Cerebellar cortex (tissue), 1 donor: ENCODE measurements at regions not wholly inside any gene's neighbourhood (a gene's known extent, or its start where the extent isn't known, plus 50 kb on each side); places are given as distances from the start of the nearest gene placed in this dataset.

Experiments
- DNase-seq: peaks from one replicate; pipeline ENCODE4 v3.0.0-alpha.2; 2015; ENCODE audit warnings: low spot score

DNA sequence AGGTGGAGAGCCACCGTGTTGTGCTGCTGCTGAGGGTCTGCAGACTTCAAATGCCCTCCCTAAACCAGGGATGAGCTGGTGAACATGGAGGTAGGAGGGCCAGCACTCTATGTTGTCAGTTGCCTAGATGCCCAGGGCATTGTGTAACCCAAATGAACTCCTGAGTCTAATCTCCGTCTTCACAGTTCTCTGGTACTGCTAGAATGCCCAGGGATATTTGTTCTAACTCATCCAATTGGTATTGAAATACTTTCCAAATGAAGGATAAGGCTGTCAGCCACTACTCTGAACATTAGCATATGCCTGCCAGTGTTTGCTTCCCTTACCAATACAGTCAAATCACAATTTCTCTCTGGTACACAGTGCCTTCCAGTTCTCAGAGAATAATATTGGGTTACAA lies 492.6 kb downstream of the SLC4A3 start:
- no peak for DNase-seq

DNA sequence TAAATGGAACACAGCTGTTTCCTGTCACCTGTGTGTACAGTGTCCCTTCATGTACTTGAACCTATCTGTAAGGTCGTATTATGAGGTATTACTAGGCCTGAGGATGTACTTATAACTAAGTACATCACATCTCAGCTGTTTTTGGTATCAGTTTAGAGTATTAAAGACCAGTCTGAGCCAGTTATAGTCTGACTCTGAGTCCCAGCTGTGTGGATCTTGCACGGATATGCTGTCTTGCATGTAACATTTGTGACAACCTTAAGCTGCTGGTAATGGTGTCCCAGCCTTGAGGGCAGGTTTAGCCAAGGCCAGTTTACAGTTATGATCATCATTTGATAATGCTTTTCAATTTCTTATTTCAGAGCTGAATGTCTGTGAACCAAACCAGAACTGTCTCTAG lies 496.3 kb downstream of the SLC4A3 start:
- no peak for DNase-seq

DNA sequence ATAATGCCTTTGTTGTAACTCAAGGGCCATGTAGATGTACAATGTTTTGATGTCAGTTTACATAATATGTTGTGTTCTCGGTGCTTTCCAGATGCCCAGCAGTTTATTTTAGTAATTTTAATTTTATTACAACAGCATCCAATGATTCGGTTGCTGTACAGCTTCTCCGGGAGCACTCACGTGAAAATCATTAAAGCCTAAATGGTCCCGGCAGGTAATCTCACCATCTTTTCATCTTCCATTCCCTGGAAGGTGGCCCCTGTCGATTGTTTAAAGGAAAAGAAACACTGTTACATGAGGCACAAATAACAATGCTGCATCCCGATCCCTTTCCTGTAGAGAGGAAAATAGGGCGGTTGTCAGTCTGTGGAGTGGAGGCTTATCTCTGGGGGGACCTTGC lies 498.1 kb downstream of the SLC4A3 start:
- no peak for DNase-seq

DNA sequence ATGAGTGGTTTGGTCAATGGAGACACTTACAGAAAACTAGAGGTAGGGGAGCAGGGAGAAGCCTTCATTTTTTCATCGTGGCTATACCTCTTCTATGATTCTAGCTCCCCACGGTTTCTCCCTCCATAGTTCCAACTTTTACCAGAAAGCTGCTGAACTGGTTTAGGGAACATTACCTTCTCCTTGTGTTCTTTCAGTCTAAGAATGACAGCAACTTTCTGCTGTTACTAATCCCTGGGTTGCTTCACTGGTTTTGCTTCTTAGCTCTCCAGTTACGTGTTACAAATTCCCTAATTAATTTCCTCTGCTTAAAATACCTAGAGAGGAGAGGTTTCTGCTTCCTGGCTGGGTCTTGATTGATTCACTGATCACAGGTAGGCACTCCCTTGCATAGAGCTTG lies 499.9 kb downstream of the SLC4A3 start:
- DNase-seq = no peak

DNA sequence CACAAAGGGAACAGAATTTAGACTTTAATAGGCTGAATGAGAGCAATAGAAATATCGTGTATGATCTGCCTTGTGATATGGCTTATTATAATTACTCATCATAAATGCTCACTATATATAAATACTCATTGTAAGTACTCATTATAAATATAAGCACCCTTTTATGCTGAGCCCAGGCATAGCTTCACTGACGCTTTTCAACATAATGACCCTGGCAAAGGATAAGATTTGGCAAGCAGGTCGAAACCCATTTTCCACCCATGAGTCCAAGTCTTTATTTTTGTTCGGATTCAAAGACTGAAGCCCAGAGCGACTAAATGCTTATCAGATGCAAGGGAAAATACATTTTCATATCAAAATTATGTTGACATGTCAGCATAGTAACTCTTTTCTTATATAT lies 500.4 kb downstream of the SLC4A3 start:
- no peak for DNase-seq

DNA sequence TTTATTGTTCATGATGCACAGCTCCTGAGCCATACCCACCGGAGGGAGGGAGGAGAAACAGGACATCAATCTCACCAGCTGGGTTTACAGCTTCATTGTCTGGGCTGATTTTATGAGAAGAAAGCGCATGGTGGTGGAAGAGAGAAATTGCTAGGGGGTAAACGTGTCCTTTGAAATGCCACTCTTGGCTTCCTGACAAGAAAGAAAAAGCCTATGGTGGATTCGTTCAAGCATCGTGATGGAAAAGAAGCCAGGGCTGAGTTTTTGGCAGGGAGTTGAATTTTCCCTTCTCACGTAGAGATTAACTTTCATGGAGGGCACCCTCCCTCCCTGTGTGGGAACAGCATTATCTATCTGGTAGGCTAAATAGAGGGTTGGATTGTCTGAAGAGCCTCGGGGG lies 502.0 kb downstream of the SLC4A3 start:
- no peak for DNase-seq

DNA sequence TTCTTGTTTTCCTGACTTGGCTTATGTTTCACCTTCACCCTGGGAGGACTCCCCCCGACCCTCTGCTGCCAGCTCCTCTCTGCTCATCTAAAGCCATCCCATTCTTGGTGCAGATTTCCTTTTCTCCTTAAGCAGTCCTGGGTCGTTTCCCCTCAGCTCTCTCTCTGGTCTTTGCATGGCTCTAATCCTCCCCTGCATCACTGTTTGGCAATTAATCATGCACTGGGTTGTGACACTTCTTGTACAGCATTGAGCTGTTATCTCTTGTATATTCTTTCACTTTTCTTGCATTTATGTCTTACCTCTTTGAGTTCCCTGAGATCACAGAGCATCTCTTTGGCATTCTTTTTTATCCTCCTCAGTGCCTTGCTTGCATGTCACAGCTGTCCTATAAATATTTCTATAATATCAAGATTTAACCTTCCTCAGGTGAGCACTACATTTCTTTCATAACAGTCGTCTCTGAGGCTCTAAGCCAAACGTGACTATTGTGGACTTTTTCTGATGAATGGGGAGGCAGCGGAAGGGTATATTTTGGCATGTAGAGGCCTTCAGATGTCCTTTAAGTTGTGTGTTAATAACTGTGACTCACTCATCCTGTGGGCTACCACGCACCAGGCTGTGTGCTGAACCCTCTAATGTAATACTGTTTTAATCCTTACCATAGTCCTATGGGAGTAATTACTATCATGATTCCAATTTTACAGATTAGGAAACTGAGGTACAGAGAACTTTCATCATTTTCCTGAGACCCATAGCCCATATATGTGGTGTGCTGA lies 507.5 kb downstream of the SLC4A3 start:
- no peak for DNase-seq

DNA sequence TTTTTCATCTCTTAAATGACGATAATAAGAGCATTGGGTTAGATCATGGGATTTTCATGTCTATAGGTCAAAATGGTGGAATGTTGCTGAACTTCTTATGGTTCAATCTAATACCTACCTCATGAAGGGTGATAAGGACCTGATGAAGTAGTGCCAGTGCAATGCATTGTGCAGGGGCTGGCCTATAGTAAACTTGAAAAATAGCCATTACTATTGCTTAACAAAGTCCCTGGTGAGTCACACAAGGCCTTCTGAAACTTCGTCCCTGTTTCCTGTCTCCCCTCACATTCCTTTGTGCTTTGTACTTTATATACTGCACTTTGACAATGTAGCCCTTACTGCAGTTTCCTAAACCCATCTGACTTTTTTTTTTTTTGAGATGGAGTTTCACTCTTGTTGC lies 515.9 kb downstream of the SLC4A3 start:
- DNase-seq = no peak

DNA sequence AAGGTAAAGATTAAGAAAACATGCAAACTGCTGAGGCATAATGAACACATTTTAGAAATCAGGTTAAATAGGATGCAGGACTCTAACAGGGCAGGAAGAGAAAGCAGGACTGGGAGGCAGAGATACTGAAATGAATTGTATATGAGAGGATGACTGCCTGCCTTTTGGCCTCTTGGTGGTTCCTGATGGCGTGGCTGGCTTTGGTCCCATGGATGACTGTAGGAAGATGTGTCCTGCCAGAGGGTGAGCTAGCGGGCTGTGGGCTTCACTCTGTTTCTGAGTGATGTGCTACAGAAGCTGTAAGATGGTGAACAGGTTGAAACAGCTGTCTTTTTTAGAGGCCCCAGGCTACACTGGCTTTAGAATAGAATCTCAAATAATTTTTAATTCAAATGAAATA lies 517.0 kb downstream of the SLC4A3 start:
- DNase-seq = no peak

DNA sequence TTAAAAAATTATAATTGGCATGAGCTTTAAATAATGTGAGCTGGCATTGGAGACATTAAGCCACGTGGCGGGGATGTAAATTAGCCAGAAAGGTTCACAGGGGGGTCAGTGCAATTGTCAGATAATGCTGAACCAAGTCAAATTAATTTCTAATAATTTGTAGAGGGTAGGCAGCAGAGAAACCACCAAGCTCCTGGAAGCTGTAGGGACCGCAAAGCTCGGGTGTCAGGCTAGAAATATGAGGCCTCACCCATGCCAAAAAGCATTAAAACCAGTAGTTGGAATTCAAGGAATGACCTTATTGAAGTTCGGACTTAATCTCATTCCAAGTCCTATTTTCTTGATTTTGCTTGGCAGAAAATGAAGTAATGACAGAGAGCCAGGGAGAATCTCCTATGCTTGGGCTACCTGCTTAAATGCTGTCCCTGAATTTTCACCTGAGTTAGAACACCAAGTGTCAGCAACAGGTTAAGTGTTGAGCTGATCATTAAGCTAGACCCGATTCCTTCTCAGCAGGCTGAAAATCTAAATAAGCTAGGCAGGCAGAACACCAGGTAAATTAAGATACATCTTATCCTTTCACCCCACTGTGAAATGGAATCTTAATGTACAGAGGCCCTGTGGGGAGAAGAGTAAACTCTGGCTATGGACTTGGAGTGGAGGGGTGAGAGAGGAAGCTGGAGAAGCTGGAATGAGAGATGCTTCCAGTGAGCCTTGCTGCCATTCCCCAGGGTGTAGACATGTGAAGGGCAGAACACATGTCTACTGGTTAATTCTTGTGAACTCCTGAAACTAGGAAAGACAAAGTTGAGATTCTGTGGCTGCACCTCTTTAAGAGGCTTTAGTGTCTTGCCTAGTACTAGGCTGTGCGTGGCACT lies 520.0 kb downstream of the SLC4A3 start:
- no peak for DNase-seq

DNA sequence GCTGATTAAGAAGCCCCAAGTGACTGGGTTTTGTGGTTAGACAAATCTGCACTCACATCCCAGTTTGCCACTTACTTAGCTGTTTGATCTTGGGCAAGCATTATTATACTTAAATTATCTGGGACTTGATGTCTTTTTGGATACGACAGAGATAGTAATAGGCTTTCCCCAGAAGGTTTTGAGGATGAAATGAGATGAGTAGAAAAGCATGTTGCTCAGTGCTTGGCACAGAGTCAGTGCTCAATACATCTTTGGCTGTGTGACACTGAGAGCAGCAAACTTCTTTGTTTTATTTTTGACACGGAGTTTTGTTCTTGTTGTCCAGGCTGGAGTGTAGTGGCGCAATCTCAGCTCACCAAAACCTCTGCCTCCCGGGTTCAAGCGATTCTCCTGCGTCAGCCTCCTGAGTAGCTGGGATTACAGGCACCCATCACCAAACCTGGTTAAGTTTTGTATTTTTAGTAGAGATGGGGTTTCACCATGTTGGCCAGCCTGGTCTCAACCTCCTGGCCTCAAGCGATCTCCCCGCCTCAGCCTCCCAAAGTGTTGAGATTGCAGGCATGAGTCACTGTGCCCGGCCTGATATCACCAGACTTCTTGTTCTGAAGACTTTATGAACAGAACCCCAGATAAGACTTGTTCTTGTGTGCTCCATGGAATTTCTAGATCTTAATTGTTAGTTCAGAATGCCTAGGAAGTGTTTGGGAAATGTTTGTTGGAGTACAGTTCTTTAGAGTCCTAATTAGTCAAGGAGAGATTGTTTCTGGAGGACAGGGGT lies 521.2 kb downstream of the SLC4A3 start:
- no peak for DNase-seq

DNA sequence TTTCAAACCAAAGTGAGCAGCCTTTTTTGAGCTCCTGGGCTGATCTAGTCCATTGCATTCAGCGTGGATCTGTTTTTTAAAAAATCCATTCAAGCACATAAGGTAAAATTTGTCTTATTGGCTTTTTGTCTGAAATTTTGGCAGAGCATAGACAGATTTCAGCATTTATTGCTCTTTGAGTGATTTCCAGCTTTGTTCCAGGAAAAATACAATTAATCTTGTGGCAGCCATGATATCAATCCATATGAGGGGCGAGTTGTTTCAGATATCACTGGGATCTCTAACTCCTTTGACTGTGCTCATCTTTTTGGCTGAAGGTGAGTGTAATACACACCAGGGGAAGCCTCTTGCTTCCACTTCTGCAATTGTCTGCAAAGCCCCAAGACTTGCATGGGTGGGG lies 523.9 kb downstream of the SLC4A3 start:
- DNase-seq = no peak

DNA sequence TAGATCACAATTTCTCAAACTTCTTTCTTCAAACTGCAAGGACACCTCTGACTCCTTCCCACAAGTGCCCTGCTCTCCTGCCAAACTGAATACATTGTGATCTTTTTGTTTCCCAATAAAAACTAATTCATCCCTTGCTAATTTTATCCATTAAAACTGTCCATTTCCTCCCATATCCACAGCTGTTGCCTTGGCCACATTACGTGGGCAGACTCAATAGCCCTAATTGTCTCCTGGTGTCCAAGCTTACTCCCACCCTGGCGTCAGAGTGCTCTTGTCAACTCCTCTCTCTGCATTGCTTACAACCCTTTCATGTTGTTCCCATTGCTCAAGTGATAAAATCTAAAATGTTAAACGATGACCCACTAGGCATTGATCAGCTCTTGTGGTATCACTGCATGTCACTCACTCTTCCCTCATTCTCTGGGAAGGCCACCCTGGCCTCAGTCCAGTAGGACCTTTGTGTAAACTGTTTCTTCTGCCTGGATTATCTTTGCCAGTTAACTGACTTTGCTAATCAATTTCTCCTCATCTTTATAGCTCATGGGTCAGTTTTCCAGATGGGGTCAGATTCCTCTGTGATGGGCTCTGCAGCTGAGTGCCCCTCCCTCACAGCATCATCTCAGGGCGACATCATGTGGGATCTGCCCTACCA lies 525.0 kb downstream of the SLC4A3 start:
- no peak for DNase-seq

DNA sequence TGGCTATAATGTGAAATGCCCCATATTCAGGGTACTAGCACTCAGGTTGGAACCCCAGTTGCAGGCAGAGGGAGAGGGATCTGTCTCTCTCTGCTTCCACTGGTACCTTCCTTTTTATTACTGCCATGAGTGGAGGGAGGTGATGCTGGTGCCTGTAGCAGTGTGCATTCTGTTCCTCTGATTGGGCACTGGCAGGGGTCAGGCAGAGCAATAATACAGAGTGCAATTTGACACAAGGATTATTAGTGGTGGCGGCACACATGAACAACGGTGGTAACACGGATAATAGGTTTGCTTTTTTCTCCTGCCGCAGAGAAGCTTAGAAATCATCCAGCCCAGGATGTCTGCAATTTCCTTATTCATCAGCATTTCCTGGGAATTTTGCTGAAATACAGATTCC lies 525.7 kb downstream of the SLC4A3 start:
- no peak for DNase-seq

DNA sequence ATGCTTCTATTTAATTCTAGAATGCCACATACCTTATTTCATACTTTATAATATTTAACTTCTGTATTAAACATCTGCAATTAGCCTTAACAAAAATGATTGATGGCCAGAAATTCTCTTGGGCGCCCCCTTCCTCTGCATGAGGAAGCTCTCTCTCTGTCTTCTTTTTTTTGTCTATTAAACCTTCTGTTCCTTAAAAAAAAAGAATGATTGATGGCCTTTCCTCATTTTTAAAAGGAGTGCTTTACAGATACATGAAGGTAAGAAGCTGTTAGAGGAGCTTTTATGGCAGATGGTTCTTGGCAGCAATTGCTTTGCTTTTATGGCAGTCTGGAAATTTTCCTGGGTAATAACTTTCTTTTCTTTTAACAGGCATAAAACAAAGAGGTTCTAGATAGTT lies 526.9 kb downstream of the SLC4A3 start:
- DNase-seq = no peak

DNA sequence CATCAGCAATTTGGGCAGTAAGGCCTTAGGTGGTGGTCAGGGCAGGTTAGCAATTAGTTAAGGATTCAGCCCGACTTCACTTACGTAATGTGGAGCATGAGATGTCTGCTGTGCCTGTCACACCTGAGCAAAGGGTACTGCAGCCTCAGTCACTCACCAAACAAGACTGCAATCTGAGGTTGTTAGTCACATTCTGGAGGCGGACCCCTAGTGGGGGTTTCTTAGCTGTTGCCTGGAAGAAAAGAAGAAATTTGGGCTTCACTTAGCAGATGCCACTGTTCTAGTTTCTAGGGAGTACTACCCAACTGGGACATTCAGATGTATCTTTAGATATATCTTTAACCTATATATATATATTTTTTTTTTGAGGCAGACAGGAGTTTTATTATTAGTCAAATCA lies 529.9 kb downstream of the SLC4A3 start:
- no peak for DNase-seq

DNA sequence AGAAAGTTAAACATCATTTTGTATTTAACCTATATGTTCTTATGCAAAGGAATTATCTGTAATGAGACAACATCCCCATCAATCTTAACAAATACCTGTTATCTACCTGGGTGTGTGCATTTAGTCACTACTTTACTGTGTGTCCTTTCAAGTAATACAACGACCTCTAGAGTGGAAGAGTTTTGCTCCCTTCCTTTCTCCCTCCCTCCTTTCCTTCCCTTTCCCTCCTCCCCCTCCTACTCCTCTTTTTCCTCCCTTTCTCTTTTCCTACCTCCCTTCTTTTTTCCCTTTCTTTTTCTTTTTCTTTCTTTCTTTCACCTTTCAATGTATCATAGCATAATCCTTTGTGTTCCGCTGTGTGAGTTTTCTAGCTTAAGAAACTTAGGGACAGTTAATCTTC lies 532.3 kb downstream of the SLC4A3 start:
- DNase-seq = no peak

DNA sequence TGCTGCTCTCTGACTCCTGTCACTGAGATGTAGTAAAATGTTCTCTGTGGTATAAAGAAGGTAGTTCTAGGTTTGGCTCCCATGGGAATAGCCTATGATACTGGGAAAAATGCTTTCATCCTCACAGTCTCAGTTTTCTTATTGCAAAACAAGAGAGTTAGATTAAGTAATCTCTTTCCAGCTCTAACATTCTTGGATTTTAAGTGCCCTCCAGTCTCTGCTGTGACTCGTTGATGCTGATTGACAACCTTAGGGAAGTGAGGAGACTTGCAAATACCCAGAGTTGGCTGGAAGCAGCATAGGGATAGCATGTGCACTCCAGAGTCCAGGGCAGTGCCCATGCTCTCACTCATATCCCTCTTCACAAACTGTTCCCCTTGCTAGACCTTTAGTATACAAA lies 534.9 kb downstream of the SLC4A3 start:
- DNase-seq = no peak

DNA sequence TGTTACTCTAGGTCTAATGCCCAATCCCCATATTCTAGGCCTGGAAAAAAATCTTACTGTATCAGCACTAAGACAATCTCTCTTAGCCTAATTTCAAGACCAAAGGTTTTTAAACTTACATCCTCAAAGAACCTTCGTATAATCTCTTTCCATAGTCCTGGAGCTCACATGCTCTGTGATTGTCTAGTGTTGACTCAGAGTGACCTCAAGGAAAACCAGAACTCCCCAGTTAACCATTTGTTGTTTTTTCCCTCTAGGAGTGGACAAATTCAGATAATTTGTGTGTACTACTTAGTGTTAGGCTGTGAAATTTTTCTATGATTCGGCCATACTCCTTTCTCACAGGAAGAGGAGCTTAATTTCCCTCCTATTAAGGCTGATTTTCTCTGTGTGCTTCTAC lies 536.1 kb downstream of the SLC4A3 start:
- no peak for DNase-seq

DNA sequence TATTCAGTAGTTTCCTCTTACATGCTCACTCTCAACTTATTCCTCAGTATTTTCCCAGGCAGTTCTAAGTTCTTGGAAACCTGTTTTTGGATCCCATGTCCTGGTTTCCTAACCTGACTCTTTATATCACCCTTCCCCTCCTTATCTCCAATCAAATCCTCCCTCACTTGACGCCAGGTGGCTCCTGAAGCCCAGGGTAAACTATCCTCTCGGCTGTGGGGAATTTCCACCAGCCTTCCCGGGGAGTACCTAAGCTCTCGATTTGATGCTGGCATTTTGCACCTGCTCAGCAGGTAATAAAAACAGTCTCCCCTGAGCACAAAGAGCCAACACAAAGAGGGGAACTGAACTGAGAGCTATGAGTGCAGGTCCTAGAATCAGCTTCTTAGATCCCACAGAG lies 538.0 kb downstream of the SLC4A3 start:
- DNase-seq = no peak

DNA sequence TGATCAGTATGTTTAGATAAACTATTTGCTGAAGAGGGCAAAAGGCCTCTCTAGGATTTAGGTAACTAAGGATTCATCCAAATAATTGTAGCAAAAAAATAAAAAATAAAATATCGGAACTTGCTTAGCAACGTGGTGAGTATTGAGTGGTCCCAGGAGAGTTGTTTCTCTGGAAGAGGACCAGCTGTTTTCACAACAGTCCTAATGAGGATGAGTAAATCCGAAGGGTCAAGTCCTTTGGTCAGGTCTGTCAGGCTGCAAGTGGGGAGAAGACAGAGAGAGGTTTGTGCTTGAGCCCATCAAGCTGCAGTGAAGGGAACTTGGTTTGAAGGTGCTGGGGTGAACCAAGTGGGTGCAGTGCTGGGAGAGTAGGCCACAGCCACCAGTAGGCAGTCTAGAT lies 539.2 kb downstream of the SLC4A3 start:
- DNase-seq = no peak

DNA sequence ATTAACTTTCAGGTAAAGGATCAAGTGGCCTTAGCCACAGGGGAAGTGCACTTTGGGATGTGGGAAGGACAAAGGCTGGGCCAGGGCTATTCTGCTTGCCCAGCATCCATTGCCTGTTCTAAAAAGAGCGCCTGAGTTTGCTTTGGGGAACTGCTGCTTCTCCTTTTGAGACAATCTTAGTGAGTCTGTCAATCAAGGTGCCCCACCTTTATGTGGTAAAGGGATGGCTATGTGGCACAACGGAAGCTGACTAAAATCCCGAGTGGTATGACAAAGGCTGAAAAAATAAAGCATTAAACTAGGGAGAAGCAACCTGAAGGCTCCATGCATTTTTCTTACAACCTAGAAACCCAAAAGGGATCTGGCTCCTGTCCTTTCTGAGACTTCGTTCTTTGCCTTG lies 540.5 kb downstream of the SLC4A3 start:
- no peak for DNase-seq
